ENCODE measurements at regions not wholly inside any gene's neighbourhood (a gene's known extent, or its start where the extent isn't known, plus 50 kb on each side); places are given as distances from the start of the nearest gene placed in this dataset.

GRCh38 chr12:11946161-11946560 is 124.6 kb upstream of the BCL2L14 start:
- intact Hi-C loops (cut with DNase I; ENCODE audit: low total_unique reads) = no loop called here
- DNase-seq = no peak
- Histone ChIP-seq H3K36me3 (no peaks in the 10 kb centered on the region), H3K9me3 (no peaks in the 10 kb centered on the region), H3K27me3 (no peaks in the 10 kb centered on the region), H3K4me3 (no peak overlapping the region), H3K4me1 (peaks cover 0 to 11% (median 5%) of the 10 kb centered on the region in 4 donors), H3K27ac (no peak overlapping the region)
- in situ Hi-C loops (cut with MboI; ENCODE audit: low pct_ligation_motif_present in 1 of 4, low pct_unique_long_range_greater_than_20kb in 1 of 4, low sequenced_read_pairs in 3 of 4) = no loop called here
- TF ChIP-seq POLR2A (IDR thresholded peaks at IDR 0.05) (no peak), CTCF (IDR thresholded peaks at IDR 0.05) (no peak), EP300 (IDR thresholded peaks at IDR 0.05; ENCODE audit: low read depth) (no peak), POLR2AphosphoS5 (IDR thresholded peaks at IDR 0.05) (no peak)
- 92 to 93% methylated on average over 5 to 13 of the region's 13 CpGs for WGBS, 2 donors (ENCODE audit: low coverage in 1 of 2)

GRCh38 chr12:11947213-11947612 is 123.5 kb upstream of the BCL2L14 start:
- no peak for TF ChIP-seq EP300 (IDR thresholded peaks at IDR 0.05; ENCODE audit: low read depth)
- Histone ChIP-seq H3K27ac (no peak overlapping the region), H3K4me3 (no peak overlapping the region), H3K4me1 (peaks cover 0 to 8% (median 5%) of the 10 kb centered on the region in 4 donors), H3K36me3 (no peaks in the 10 kb centered on the region), H3K9me3 (no peaks in the 10 kb centered on the region), H3K27me3 (no peaks in the 10 kb centered on the region)
- 78 to 93% methylated on average over 5 to 6 of the region's 6 CpGs for WGBS, 2 donors (ENCODE audit: low coverage in 1 of 2)
- intact Hi-C loops (cut with DNase I; ENCODE audit: low total_unique reads) (no loop called here), in situ Hi-C loops (cut with MboI; ENCODE audit: low pct_ligation_motif_present in 1 of 4, low pct_unique_long_range_greater_than_20kb in 1 of 4, low sequenced_read_pairs in 3 of 4) (no loop called here)
- no peak for DNase-seq

- TF ChIP-seq POLR2A (IDR thresholded peaks at IDR 0.05) (no peak), EP300 (IDR thresholded peaks at IDR 0.05; ENCODE audit: low read depth) (no peak), CTCF (IDR thresholded peaks at IDR 0.05) (no peak), POLR2AphosphoS5 (IDR thresholded peaks at IDR 0.05) (no peak)
- intact Hi-C loops (cut with DNase I; ENCODE audit: low total_unique reads) (no loop called here), in situ Hi-C loops (cut with MboI; ENCODE audit: low pct_ligation_motif_present in 1 of 4, low pct_unique_long_range_greater_than_20kb in 1 of 4, low sequenced_read_pairs in 3 of 4) (no loop called here)
- H3K36me3 ChIP-seq = no peaks in the 10 kb centered on the region
- H3K4me3 ChIP-seq = no peak overlapping the region
- DNase-seq = no peak
- no peaks in the 10 kb centered on the region for H3K9me3 ChIP-seq
- H3K4me1 ChIP-seq = peaks cover 0 to 8% (median 5%) of the 10 kb centered on the region in 4 donors
- no peak overlapping the region for H3K27ac ChIP-seq
- H3K27me3 ChIP-seq = no peaks in the 10 kb centered on the region
- 28% methylated on average over 9 of the region's 9 CpGs; no CpG with 5 or more reads in 1 of the 2 donors for WGBS, 2 donors (ENCODE audit: low coverage in 1 of 2)
These were observed 120.9 kb upstream of the BCL2L14 start for GRCh38 chr12:11949738-11950411.

- no peak for DNase-seq
- peaks cover 0 to 8% (median 5%) of the 10 kb centered on the region in 4 donors for H3K4me1 ChIP-seq
- no peaks in the 10 kb centered on the region for H3K36me3 ChIP-seq
- H3K9me3 ChIP-seq = no peaks in the 10 kb centered on the region
- no peak overlapping the region for H3K4me3 ChIP-seq
- WGBS, 2 donors (ENCODE audit: low coverage in 1 of 2) = 63 to 70% methylated on average over 5 of the region's 5 CpGs
- no peak overlapping the region for H3K27ac ChIP-seq
- intact Hi-C loops (cut with DNase I; ENCODE audit: low total_unique reads) = no loop called here
- in situ Hi-C loops (cut with MboI; ENCODE audit: low pct_ligation_motif_present in 1 of 4, low pct_unique_long_range_greater_than_20kb in 1 of 4, low sequenced_read_pairs in 3 of 4) = no loop called here
- TF ChIP-seq POLR2A (IDR thresholded peaks at IDR 0.05) (no peak), EP300 (IDR thresholded peaks at IDR 0.05; ENCODE audit: low read depth) (no peak), POLR2AphosphoS5 (IDR thresholded peaks at IDR 0.05) (no peak), CTCF (IDR thresholded peaks at IDR 0.05) (no peak)
- H3K27me3 ChIP-seq = no peaks in the 10 kb centered on the region
These were observed 119.5 kb upstream of the BCL2L14 start for GRCh38 chr12:11951209-11951608.

- WGBS, 2 donors (ENCODE audit: low coverage in 1 of 2) = 75% methylated on average over 6 of the region's 7 CpGs; no CpG with 5 or more reads in 1 of the 2 donors
- peaks cover 0 to 8% (median 5%) of the 10 kb centered on the region in 4 donors for H3K4me1 ChIP-seq
- no peak for DNase-seq
- H3K27ac ChIP-seq = no peak overlapping the region
- no peaks in the 10 kb centered on the region for H3K9me3 ChIP-seq
- intact Hi-C loops (cut with DNase I; ENCODE audit: low total_unique reads) (no loop called here), in situ Hi-C loops (cut with MboI; ENCODE audit: low pct_ligation_motif_present in 1 of 4, low pct_unique_long_range_greater_than_20kb in 1 of 4, low sequenced_read_pairs in 3 of 4) (no loop called here)
- TF ChIP-seq CTCF (IDR thresholded peaks at IDR 0.05) = no peak
- TF ChIP-seq POLR2AphosphoS5 (IDR thresholded peaks at IDR 0.05) = no peak
- TF ChIP-seq POLR2A (IDR thresholded peaks at IDR 0.05) = no peak
- TF ChIP-seq EP300 (IDR thresholded peaks at IDR 0.05; ENCODE audit: low read depth) = no peak
- no peak overlapping the region for H3K4me3 ChIP-seq
- no peaks in the 10 kb centered on the region for H3K36me3 ChIP-seq
- no peaks in the 10 kb centered on the region for H3K27me3 ChIP-seq
These were observed 117.2 kb upstream of the BCL2L14 start for GRCh38 chr12:11953523-11953922.
